Endothelial cell of umbilical vein (primary cell): ENCODE measurements at regions not wholly inside any gene's neighbourhood (a gene's known extent, or its start where the extent isn't known, plus 50 kb on each side); places are given as distances from the start of the nearest gene placed in this dataset.

Source experiments
- EZH2 ChIP-seq: IDR thresholded peaks from 2 replicates; pipeline ENCODE4 v1.6.1; 2012; ENCODE audit warnings: borderline replicate concordance, low read depth, mild to moderate bottlenecking, moderate library complexity, low read length, inconsistent platforms; ENCODE audit not compliant: severe bottlenecking
- FOS ChIP-seq: IDR thresholded peaks from 2 replicates; pipeline ENCODE4 v1.6.1; 2011; ENCODE audit warnings: mild to moderate bottlenecking, low read length, moderate library complexity, borderline replicate concordance; ENCODE audit not compliant: insufficient read depth
- POLR2A ChIP-seq: IDR thresholded peaks from 2 replicates; pipeline ENCODE4 v1.6.1; 2012; ENCODE audit warnings: low read depth, mild to moderate bottlenecking, control low read depth, low read length
- POLR2AphosphoS5 ChIP-seq: IDR thresholded peaks from 2 replicates; pipeline ENCODE4 v1.6.1; 2012; ENCODE audit warnings: low read depth, mild to moderate bottlenecking, control low read depth, low read length, moderate library complexity; ENCODE audit not compliant: insufficient read depth
- TF ChIP-seq, protein P1 (sequence below), 2 donors: IDR thresholded peaks; 1 replicate in 1 of 2; 2 replicates in 1 of 2; pipeline ENCODE4 v1.5.1; 2011; ENCODE audit warnings: low read length in 2 of 2, mild to moderate bottlenecking in 2 of 2, moderate library complexity in 2 of 2, control low read depth in 1 of 2, inconsistent platforms in 1 of 2, low read depth in 1 of 2; ENCODE audit not compliant: insufficient read depth in 1 of 2; ENCODE audit errors: extremely low read depth in 1 of 2

DNA sequence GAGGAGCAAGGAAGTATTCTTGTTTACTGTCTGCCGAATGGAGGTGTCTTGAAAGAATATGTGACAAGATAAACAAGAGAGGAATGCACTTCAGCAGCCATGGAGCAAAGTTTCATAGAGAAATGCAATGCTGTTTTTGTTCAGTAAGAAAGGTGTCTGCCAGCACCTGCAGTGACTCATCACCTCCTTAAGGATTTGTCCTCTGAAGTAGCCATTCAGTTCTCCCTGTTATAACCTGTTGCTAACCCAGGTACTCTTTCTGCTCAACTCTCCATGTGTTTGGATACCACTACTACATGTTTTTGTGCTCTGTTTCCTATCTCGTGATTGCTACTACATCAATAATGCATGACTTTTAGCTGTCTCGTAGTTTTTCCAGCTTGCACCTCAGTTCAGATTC, 328.9 kb downstream of the CHL1 start:
- TF ChIP-seq, protein P1, sequence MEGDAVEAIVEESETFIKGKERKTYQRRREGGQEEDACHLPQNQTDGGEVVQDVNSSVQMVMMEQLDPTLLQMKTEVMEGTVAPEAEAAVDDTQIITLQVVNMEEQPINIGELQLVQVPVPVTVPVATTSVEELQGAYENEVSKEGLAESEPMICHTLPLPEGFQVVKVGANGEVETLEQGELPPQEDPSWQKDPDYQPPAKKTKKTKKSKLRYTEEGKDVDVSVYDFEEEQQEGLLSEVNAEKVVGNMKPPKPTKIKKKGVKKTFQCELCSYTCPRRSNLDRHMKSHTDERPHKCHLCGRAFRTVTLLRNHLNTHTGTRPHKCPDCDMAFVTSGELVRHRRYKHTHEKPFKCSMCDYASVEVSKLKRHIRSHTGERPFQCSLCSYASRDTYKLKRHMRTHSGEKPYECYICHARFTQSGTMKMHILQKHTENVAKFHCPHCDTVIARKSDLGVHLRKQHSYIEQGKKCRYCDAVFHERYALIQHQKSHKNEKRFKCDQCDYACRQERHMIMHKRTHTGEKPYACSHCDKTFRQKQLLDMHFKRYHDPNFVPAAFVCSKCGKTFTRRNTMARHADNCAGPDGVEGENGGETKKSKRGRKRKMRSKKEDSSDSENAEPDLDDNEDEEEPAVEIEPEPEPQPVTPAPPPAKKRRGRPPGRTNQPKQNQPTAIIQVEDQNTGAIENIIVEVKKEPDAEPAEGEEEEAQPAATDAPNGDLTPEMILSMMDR (IDR thresholded peaks at IDR 0.05; ENCODE audit: extremely low read depth in 1 of 2, insufficient read depth in 1 of 2, low read depth in 1 of 2, low read length in 2 of 2): no peak
- TF ChIP-seq POLR2A (no peak), FOS (no peak), POLR2AphosphoS5 (no peak), EZH2 (no peak)
